Cardiac muscle cell (in vitro differentiated cells and primary cell): ENCODE measurements at regions not wholly inside any gene's neighbourhood (a gene's known extent, or its start where the extent isn't known, plus 50 kb on each side); places are given as distances from the start of the nearest gene placed in this dataset.
A peak's percentile ranks its signal among the peaks of the same experiment; 100 is the strongest.

Experiments used
- DNase-seq, 2 donors: peaks; one replicate each; pipeline versions ENCODE4 v3.0.0 to v3.0.0-alpha.2; 2010 to 2017; ENCODE audit warnings: low read depth in 1 of 2, low spot score in 1 of 2
- H3K27ac ChIP-seq: fragments of 200-600 bp; sonication (generic); 2 replicates; pipeline ENCODE4 v1.5.1; 2016
- H3K27me3 ChIP-seq: fragments of 200-600 bp; sonication (generic); 2 replicates; pipeline ENCODE4 v1.6.0; 2016; ENCODE audit warnings: control low read depth
- H3K36me3 ChIP-seq: fragments of 200-600 bp; sonication (generic); 2 replicates; pipeline ENCODE4 v1.5.1; 2016; ENCODE audit warnings: control low read depth
- H3K4me1 ChIP-seq: fragments of 200-600 bp; sonication (generic); 2 replicates; pipeline ENCODE4 v1.8.1; 2017; ENCODE audit warnings: low read depth, mild to moderate bottlenecking, mixed run types
- H3K4me3 ChIP-seq: fragments of 200-600 bp; sonication (generic); 2 replicates; pipeline ENCODE4 v1.5.1; 2016; ENCODE audit warnings: mild to moderate bottlenecking
- H3K9me3 ChIP-seq: fragments of 200-600 bp; sonication (generic); 2 replicates; pipeline ENCODE4 v1.5.1; 2017; ENCODE audit warnings: low read depth, mild to moderate bottlenecking, control low read depth
- CTCF ChIP-seq: IDR thresholded peaks from 2 replicates; pipeline ENCODE4 v1.5.1; 2012; ENCODE audit warnings: low read depth, mild to moderate bottlenecking, low read length

GRCh38 chr12:97921979-97922722 lies 459.5 kb downstream of the RMST start:
- DNase-seq: peak in 1 of 2 donors; percentile 56
- no peaks in the 10 kb centered on the region for H3K27me3 ChIP-seq

GRCh38 chr12:97923546-97923945 lies 460.9 kb downstream of the RMST start:
- no peaks in the 10 kb centered on the region for H3K4me1 ChIP-seq
- no peak for TF ChIP-seq CTCF
- H3K9me3 ChIP-seq: no peaks in the 10 kb centered on the region
- DNase-seq: no peak
- no peak overlapping the region for H3K4me3 ChIP-seq
- no peaks in the 10 kb centered on the region for H3K27me3 ChIP-seq
- H3K27ac ChIP-seq: no peak overlapping the region
- no peaks in the 10 kb centered on the region for H3K36me3 ChIP-seq

More at GRCh38 chr12:97921979-97922722, 459.5 kb downstream of the RMST start:
- no peaks in the 10 kb centered on the region for H3K36me3 ChIP-seq
- H3K27ac ChIP-seq: no peak overlapping the region
- no peaks in the 10 kb centered on the region for H3K9me3 ChIP-seq
- H3K4me3 ChIP-seq: no peak overlapping the region
- no peaks in the 10 kb centered on the region for H3K4me1 ChIP-seq
- TF ChIP-seq CTCF: no peak

GRCh38 chr12:97924122-97924521 lies 461.5 kb downstream of the RMST start:
- Histone ChIP-seq H3K9me3 (no peaks in the 10 kb centered on the region), H3K36me3 (no peaks in the 10 kb centered on the region), H3K27ac (no peak overlapping the region), H3K27me3 (no peaks in the 10 kb centered on the region), H3K4me1 (no peaks in the 10 kb centered on the region), H3K4me3 (no peak overlapping the region)
- DNase-seq: no peak
- TF ChIP-seq CTCF: no peak

GRCh38 chr12:97927977-97928376 lies 465.4 kb downstream of the RMST start:
- DNase-seq: no peak
- H3K9me3 ChIP-seq: no peaks in the 10 kb centered on the region
- TF ChIP-seq CTCF: no peak
- H3K27ac ChIP-seq: no peak overlapping the region
- H3K27me3 ChIP-seq: no peaks in the 10 kb centered on the region
- H3K36me3 ChIP-seq: no peaks in the 10 kb centered on the region
- no peak overlapping the region for H3K4me3 ChIP-seq
- H3K4me1 ChIP-seq: no peaks in the 10 kb centered on the region

- Histone ChIP-seq H3K4me1 (no peaks in the 10 kb centered on the region), H3K27me3 (no peaks in the 10 kb centered on the region), H3K36me3 (no peaks in the 10 kb centered on the region), H3K27ac (no peak overlapping the region), H3K9me3 (no peaks in the 10 kb centered on the region), H3K4me3 (no peak overlapping the region)
- no peak for DNase-seq
- TF ChIP-seq CTCF: no peak
These were observed 473.6 kb downstream of the RMST start for GRCh38 chr12:97936165-97936564.
